KBM-7 (cell line): ENCODE measurements at regions not wholly inside any gene's neighbourhood (a gene's known extent, or its start where the extent isn't known, plus 50 kb on each side); places are given as distances from the start of the nearest gene placed in this dataset.

Experiments used
- DNase-seq: peaks from one replicate; pipeline ENCODE4 v3.0.0-alpha.2; 2015
- in situ Hi-C: fragments of 300-500 bp; cut with MboI; formaldehyde crosslinking; loops from 2 replicates; pipeline ENCODE4 v1.14.3; 2020; ENCODE audit warnings: low sequenced_read_pairs, low pct_unique_long_range_greater_than_20kb, mixed read lengths

- in situ Hi-C loops = no loop called here
- no peak for DNase-seq
Measured at GRCh38 chr15:87805117-87805820, 451.3 kb downstream of the NTRK3 start.

- in situ Hi-C loops = no loop called here
- DNase-seq = no peak
Measured at GRCh38 chr15:87804451-87804850, 452.1 kb downstream of the NTRK3 start.

- in situ Hi-C loops = no loop called here
- no peak for DNase-seq
Measured at GRCh38 chr15:87799838-87800237, 456.7 kb downstream of the NTRK3 start.

GRCh38 chr15:87799428-87799827, 457.1 kb downstream of the NTRK3 start:
- in situ Hi-C loops = no loop called here
- DNase-seq = no peak

GRCh38 chr15:87793725-87794124, 462.8 kb downstream of the NTRK3 start:
- in situ Hi-C loops = no loop called here
- DNase-seq = no peak

- no peak for DNase-seq
- in situ Hi-C loops = no loop called here
Measured at GRCh38 chr15:87792250-87793040, 464.1 kb downstream of the NTRK3 start.

- DNase-seq = no peak
- in situ Hi-C loops = no loop called here
Measured at GRCh38 chr15:87781959-87782625, 474.4 kb downstream of the NTRK3 start.

GRCh38 chr15:87779746-87780145, 476.8 kb downstream of the NTRK3 start:
- no peak for DNase-seq
- in situ Hi-C loops = no loop called here

- in situ Hi-C loops = no loop called here
- DNase-seq = no peak
Measured at GRCh38 chr15:87778358-87778757, 478.2 kb downstream of the NTRK3 start.

- in situ Hi-C loops = no loop called here
- DNase-seq = no peak
Measured at GRCh38 chr15:87777054-87777561, 479.4 kb downstream of the NTRK3 start.

GRCh38 chr15:87767516-87767915, 489.0 kb downstream of the NTRK3 start:
- in situ Hi-C loops = no loop called here
- no peak for DNase-seq

GRCh38 chr15:87764461-87765240, 491.9 kb downstream of the NTRK3 start:
- no peak for DNase-seq
- in situ Hi-C loops = no loop called here

GRCh38 chr15:87763837-87764236, 492.7 kb downstream of the NTRK3 start:
- in situ Hi-C loops = no loop called here
- no peak for DNase-seq

GRCh38 chr15:87761736-87762509, 494.6 kb downstream of the NTRK3 start:
- in situ Hi-C loops = no loop called here
- DNase-seq = peak; percentile 94

- DNase-seq = no peak
- in situ Hi-C loops = no loop called here
Measured at GRCh38 chr15:87760547-87761314, 495.8 kb downstream of the NTRK3 start.

GRCh38 chr15:87758794-87759418, 497.6 kb downstream of the NTRK3 start:
- in situ Hi-C loops = no loop called here
- DNase-seq = no peak

- in situ Hi-C loops = no loop called here
- no peak for DNase-seq
Measured at GRCh38 chr15:87757084-87757483, 499.5 kb downstream of the NTRK3 start.
